A549 (cell line): ENCODE measurements at regions not wholly inside any gene's neighbourhood (a gene's known extent, or its start where the extent isn't known, plus 50 kb on each side); places are given as distances from the start of the nearest gene placed in this dataset.

Experiments
- CTCF ChIP-seq: fragments of >200 bp; sonication (Bioruptor Twin); formaldehyde crosslinking; IDR thresholded peaks from 3 replicates; pipeline ENCODE4 v1.5.1; 2016
- EP300 ChIP-seq, 2 experiments: fragments of >200 bp; sonication (Bioruptor Twin); formaldehyde crosslinking; IDR thresholded peaks; 2 replicates in 1 of 2; 3 replicates in 1 of 2; pipeline ENCODE4 v1.6.1; 2016 to 2017
- MYC ChIP-seq: IDR thresholded peaks from 2 replicates; pipeline ENCODE4 v1.6.1; 2012; ENCODE audit warnings: mild to moderate bottlenecking, inconsistent platforms, low read length, improper control_type of control experiment, borderline replicate concordance
- SMC3 ChIP-seq: fragments of >200 bp; sonication (Bioruptor Twin); formaldehyde crosslinking; IDR thresholded peaks from 3 replicates; pipeline ENCODE4 v1.6.1; 2018; ENCODE audit warnings: inconsistent platforms
- TP53 ChIP-seq: fragments of 250-450 bp; sonication (Bioruptor Pico); IDR thresholded peaks from 2 replicates; pipeline ENCODE4 v1.5.0; 2021; ENCODE audit warnings: mild to moderate bottlenecking, moderate library complexity
- ZC3H11A ChIP-seq: fragments of 450-650 bp; IDR thresholded peaks from 2 replicates; pipeline ENCODE4 v1.6.1; 2014; ENCODE audit warnings: antibody characterized with exemption, mild to moderate bottlenecking
- TF ChIP-seq, protein P1 (sequence below): fragments of >200 bp; sonication (Bioruptor Twin); formaldehyde crosslinking; IDR thresholded peaks from 2 replicates; pipeline ENCODE4 v1.6.1; 2016

GRCh38 chr14:96629082-96629481 is 126.9 kb downstream of the PAPOLA start:
- TF ChIP-seq CTCF (no peak), ZC3H11A (no peak), TP53 (CRISPR knock-in tag) (no peak), EP300 (IDR thresholded peaks at IDR 0.05) (no peak), SMC3 (no peak), MYC (no peak)
- TF ChIP-seq, protein P1, sequence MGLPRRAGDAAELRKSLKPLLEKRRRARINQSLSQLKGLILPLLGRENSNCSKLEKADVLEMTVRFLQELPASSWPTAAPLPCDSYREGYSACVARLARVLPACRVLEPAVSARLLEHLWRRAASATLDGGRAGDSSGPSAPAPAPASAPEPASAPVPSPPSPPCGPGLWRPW, result no peak
